ENCODE measurements at regions not wholly inside any gene's neighbourhood (a gene's known extent, or its start where the extent isn't known, plus 50 kb on each side); places are given as distances from the start of the nearest gene placed in this dataset.

GRCh38 chr3:42012383-42012934 lies 50.6 kb upstream of the ULK4 start:
- DNase-seq = no peak
- CTCF ChIA-PET = interaction anchor here (1.0 to 1.2 kb wide), 2 partner anchors 75 to 105 kb away, joined by 3 to 5 read pairs; no protein-coding TSS in a partner anchor
- Mint-ChIP-seq H3K36me3 (ENCODE audit: insufficient read depth, unreplicated experiment) (peaks cover 30% of the 10 kb centered on the region), H3K27me3 (ENCODE audit: unreplicated experiment) (no peaks in the 10 kb centered on the region), H3K9me3 (ENCODE audit: low read depth, unreplicated experiment) (no peaks in the 10 kb centered on the region), H3K27ac (ENCODE audit: unreplicated experiment) (peak overlapping the region; percentile 30), H3K4me1 (ENCODE audit: low read depth, unreplicated experiment) (peaks cover 38% of the 10 kb centered on the region), H3K4me3 (ENCODE audit: low read depth, unreplicated experiment) (peak overlapping the region; percentile 77)
- intact Hi-C loops (cut with micrococcal nuclease; ENCODE audit: unreplicated experiment) = loop anchor here (5.0 to 10.0 kb wide), 2 partner anchors 90 to 118 kb away; no protein-coding TSS in a partner anchor
- BruUV-seq (replicated peaks) = TSS peak; percentile 63
- TF ChIP-seq CTCF (IDR thresholded peaks at IDR 0.05; ENCODE audit: unreplicated experiment) = no peak
